ENCODE measurements at regions not wholly inside any gene's neighbourhood (a gene's known extent, or its start where the extent isn't known, plus 50 kb on each side); places are given as distances from the start of the nearest gene placed in this dataset.

DNA sequence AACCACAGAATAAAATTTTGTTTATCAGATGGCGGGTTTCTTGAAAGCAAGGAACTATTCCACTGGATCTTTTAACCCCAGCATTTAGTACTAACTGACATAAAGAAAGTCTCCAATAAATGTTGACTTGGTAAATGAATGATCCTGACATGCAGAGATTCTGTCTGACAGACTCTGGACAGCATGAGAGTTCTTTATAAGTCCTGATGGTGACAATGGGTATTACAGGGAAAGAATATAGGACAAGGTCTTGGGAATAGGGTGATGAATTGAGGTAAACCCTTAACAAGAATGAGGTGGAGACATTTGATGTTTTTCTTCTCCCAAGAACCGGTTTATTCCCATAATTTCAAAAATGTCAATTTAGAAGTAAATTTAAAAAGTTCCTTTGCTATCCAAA is 453.9 kb downstream of the TUSC1 start:
- DNase-seq = peak; percentile 3
- Histone ChIP-seq H3K36me3 (replicated peaks in 1 of 2; ENCODE audit: control insufficient read depth in 1 of 2, insufficient read depth in 2 of 2, low read length in 1 of 2) (no peaks in the 10 kb centered on the region), H3K9me3 (no peaks in the 10 kb centered on the region; the same call in 1 of the 2 replicates), H3F3A (replicated peaks; ENCODE audit: insufficient read depth) (no peaks in the 10 kb centered on the region), H3K9me2 (no peaks in the 10 kb centered on the region), H3K4me2 (no peak overlapping the region), H3K27ac (ENCODE audit: low read depth in 2 of 2, low read length in 1 of 2) (no peak overlapping the region), H3K4me1 (ENCODE audit: control insufficient read depth in 1 of 2, insufficient read depth in 2 of 2, low read depth in 1 of 2, low read length in 1 of 2) (no peaks in the 10 kb centered on the region), H4K20me1 (ENCODE audit: insufficient read depth) (no peaks in the 10 kb centered on the region), H3K9ac (no peak overlapping the region), H3K79me2 (ENCODE audit: insufficient read depth) (no peaks in the 10 kb centered on the region), H3K4me3 (ENCODE audit: low read depth in 2 of 2, low read length in 1 of 2) (no peak overlapping the region), H2AFZ (ENCODE audit: low read depth) (no peak overlapping the region), H3K27me3 (ENCODE audit: insufficient read depth) (no peaks in the 10 kb centered on the region)
- CTCF ChIA-PET = no interaction called here
- TF ChIP-seq NFIC (IDR thresholded peaks at IDR 0.05; ENCODE audit: borderline replicate concordance) (no peak), SIN3A (IDR thresholded peaks at IDR 0.05; ENCODE audit: borderline replicate concordance, low read depth, low read length) (no peak), FOXJ3 (CRISPR knock-in tag; IDR thresholded peaks at IDR 0.05) (no peak), CHD2 (IDR thresholded peaks at IDR 0.05; ENCODE audit: low read length, partially characterized antibody) (no peak), SMC3 (IDR thresholded peaks at IDR 0.05; ENCODE audit: low read depth, low read length) (no peak), EP300 (IDR thresholded peaks at IDR 0.05; ENCODE audit: borderline replicate concordance in 1 of 2, low read depth in 1 of 2, low read length in 1 of 2) (no peak), EZH2phosphoT487 (IDR thresholded peaks at IDR 0.05; ENCODE audit: borderline replicate concordance, low read depth) (no peak), TAF1 (IDR thresholded peaks at IDR 0.05; ENCODE audit: borderline replicate concordance, low read depth, low read length) (no peak), GABPA (IDR thresholded peaks at IDR 0.05; ENCODE audit: low read depth) (no peak), ELF1 (IDR thresholded peaks at IDR 0.05) (no peak)
- TF ChIP-seq, protein P1, sequence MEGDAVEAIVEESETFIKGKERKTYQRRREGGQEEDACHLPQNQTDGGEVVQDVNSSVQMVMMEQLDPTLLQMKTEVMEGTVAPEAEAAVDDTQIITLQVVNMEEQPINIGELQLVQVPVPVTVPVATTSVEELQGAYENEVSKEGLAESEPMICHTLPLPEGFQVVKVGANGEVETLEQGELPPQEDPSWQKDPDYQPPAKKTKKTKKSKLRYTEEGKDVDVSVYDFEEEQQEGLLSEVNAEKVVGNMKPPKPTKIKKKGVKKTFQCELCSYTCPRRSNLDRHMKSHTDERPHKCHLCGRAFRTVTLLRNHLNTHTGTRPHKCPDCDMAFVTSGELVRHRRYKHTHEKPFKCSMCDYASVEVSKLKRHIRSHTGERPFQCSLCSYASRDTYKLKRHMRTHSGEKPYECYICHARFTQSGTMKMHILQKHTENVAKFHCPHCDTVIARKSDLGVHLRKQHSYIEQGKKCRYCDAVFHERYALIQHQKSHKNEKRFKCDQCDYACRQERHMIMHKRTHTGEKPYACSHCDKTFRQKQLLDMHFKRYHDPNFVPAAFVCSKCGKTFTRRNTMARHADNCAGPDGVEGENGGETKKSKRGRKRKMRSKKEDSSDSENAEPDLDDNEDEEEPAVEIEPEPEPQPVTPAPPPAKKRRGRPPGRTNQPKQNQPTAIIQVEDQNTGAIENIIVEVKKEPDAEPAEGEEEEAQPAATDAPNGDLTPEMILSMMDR (IDR thresholded peaks at IDR 0.05) = no peak
- TF ChIP-seq, protein P2, sequence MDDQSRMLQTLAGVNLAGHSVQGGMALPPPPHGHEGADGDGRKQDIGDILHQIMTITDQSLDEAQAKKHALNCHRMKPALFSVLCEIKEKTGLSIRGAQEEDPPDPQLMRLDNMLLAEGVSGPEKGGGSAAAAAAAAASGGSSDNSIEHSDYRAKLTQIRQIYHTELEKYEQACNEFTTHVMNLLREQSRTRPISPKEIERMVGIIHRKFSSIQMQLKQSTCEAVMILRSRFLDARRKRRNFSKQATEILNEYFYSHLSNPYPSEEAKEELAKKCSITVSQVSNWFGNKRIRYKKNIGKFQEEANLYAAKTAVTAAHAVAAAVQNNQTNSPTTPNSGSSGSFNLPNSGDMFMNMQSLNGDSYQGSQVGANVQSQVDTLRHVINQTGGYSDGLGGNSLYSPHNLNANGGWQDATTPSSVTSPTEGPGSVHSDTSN (IDR thresholded peaks at IDR 0.05) = no peak
- WGBS (ENCODE audit: low lambda C conversion rate) = 26% methylated on average over 2 of the region's 2 CpGs
- POLR2A ChIA-PET = no interaction called here

DNA sequence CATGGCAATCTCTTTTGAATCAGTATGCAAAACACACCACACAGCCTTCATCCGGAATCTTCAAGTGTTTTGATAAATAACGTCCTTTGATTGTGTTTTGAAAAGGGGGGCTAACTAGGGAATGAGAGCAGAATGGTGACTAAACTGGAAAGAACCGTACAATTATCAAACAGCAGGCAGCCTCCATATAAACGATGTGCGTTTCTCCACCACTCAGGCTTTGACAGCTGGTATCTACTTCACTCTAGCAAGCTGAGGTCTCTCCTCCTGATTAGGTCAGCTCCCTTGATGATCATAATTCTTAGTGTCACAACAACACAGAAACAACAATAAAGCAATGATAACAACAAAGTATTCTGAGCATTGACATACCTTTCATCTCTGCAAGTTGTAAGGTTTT is 465.9 kb downstream of the TUSC1 start:
- Histone ChIP-seq H3F3A (replicated peaks; ENCODE audit: insufficient read depth) (no peaks in the 10 kb centered on the region), H3K79me2 (ENCODE audit: insufficient read depth) (no peaks in the 10 kb centered on the region), H2AFZ (ENCODE audit: low read depth) (no peak overlapping the region), H3K36me3 (replicated peaks in 1 of 2; ENCODE audit: control insufficient read depth in 1 of 2, insufficient read depth in 2 of 2, low read length in 1 of 2) (no peaks in the 10 kb centered on the region), H3K27ac (ENCODE audit: low read depth in 2 of 2, low read length in 1 of 2) (no peak overlapping the region), H4K20me1 (ENCODE audit: insufficient read depth) (no peaks in the 10 kb centered on the region), H3K9me3 (no peaks in the 10 kb centered on the region), H3K9ac (no peak overlapping the region), H3K4me2 (no peak overlapping the region), H3K9me2 (no peaks in the 10 kb centered on the region), H3K4me1 (ENCODE audit: control insufficient read depth in 1 of 2, insufficient read depth in 2 of 2, low read depth in 1 of 2, low read length in 1 of 2) (no peaks in the 10 kb centered on the region), H3K4me3 (ENCODE audit: low read depth in 2 of 2, low read length in 1 of 2) (no peak overlapping the region), H3K27me3 (ENCODE audit: insufficient read depth) (no peaks in the 10 kb centered on the region)
- CTCF ChIA-PET = no interaction called here
- 47% methylated on average over 5 of the region's 5 CpGs for WGBS (ENCODE audit: low lambda C conversion rate)
- POLR2A ChIA-PET = no interaction called here
- DNase-seq = no peak
- TF ChIP-seq, protein P3, sequence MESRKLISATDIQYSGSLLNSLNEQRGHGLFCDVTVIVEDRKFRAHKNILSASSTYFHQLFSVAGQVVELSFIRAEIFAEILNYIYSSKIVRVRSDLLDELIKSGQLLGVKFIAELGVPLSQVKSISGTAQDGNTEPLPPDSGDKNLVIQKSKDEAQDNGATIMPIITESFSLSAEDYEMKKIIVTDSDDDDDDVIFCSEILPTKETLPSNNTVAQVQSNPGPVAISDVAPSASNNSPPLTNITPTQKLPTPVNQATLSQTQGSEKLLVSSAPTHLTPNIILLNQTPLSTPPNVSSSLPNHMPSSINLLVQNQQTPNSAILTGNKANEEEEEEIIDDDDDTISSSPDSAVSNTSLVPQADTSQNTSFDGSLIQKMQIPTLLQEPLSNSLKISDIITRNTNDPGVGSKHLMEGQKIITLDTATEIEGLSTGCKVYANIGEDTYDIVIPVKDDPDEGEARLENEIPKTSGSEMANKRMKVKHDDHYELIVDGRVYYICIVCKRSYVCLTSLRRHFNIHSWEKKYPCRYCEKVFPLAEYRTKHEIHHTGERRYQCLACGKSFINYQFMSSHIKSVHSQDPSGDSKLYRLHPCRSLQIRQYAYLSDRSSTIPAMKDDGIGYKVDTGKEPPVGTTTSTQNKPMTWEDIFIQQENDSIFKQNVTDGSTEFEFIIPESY (IDR thresholded peaks at IDR 0.05; ENCODE audit: borderline replicate concordance, low read depth) = no peak
- no peak for TF ChIP-seq TEAD4 (IDR thresholded peaks at IDR 0.05; ENCODE audit: borderline replicate concordance, insufficient read depth)
- TF ChIP-seq RAD21 (IDR thresholded peaks at IDR 0.05; ENCODE audit: low read length) = no peak
- TF ChIP-seq TAF1 (IDR thresholded peaks at IDR 0.05; ENCODE audit: borderline replicate concordance, low read depth, low read length) = no peak
- no peak for TF ChIP-seq CHD2 (IDR thresholded peaks at IDR 0.05; ENCODE audit: low read length, partially characterized antibody)
- TF ChIP-seq, protein P4, sequence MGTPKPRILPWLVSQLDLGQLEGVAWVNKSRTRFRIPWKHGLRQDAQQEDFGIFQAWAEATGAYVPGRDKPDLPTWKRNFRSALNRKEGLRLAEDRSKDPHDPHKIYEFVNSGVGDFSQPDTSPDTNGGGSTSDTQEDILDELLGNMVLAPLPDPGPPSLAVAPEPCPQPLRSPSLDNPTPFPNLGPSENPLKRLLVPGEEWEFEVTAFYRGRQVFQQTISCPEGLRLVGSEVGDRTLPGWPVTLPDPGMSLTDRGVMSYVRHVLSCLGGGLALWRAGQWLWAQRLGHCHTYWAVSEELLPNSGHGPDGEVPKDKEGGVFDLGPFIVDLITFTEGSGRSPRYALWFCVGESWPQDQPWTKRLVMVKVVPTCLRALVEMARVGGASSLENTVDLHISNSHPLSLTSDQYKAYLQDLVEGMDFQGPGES (IDR thresholded peaks at IDR 0.05; ENCODE audit: low read depth, low read length) = no peak
- no peak for TF ChIP-seq FOSL2 (IDR thresholded peaks at IDR 0.05; ENCODE audit: borderline replicate concordance, low read depth)
- TF ChIP-seq, protein P2 (IDR thresholded peaks at IDR 0.05) = no peak
- TF ChIP-seq, protein P5, sequence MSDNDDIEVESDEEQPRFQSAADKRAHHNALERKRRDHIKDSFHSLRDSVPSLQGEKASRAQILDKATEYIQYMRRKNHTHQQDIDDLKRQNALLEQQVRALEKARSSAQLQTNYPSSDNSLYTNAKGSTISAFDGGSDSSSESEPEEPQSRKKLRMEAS (IDR thresholded peaks at IDR 0.05; ENCODE audit: low read depth) = no peak
- TF ChIP-seq SIN3A (IDR thresholded peaks at IDR 0.05; ENCODE audit: borderline replicate concordance, low read depth, low read length) = no peak
- TF ChIP-seq GABPA (IDR thresholded peaks at IDR 0.05; ENCODE audit: low read depth) = no peak
- no peak for TF ChIP-seq NRF1 (IDR thresholded peaks at IDR 0.05; ENCODE audit: low read depth, low read length)
- TF ChIP-seq RCOR1 (IDR thresholded peaks at IDR 0.05; ENCODE audit: low read length) = no peak
